OCI-LY7 (cell line): ENCODE measurements at regions not wholly inside any gene's neighbourhood (a gene's known extent, or its start where the extent isn't known, plus 50 kb on each side); places are given as distances from the start of the nearest gene placed in this dataset.

Experiments used
- BruUV-seq: library from RNA; stranded (reverse); fragments of 400-500 nt; replicated peaks from 2 replicates; lab custom pipeline; 2021; lab: Mats Ljungman, UMichigan
- CTCF ChIA-PET: fragments of 300-600 bp; sonication (Branson Sonifier 250); formaldehyde crosslinking; loops from one replicate; lab custom pipeline; 2022; ENCODE audit warnings: antibody characterized with exemption; ENCODE audit not compliant: unreplicated experiment; lab: Charles Lee
- POLR2A ChIA-PET: fragments of 300-600 bp; sonication (Branson Sonifier 250); formaldehyde crosslinking; loops from one replicate; lab custom pipeline; 2022; ENCODE audit warnings: antibody characterized with exemption; lab: Charles Lee
- DNase-seq: peaks from one replicate; pipeline ENCODE4 v3.0.0-alpha.2; 2015; ENCODE audit warnings: low spot score
- H2AFZ ChIP-seq: fragments of 200-600 bp; sonication (generic), shearing (Covaris generic); 2 replicates; pipeline ENCODE4 v1.6.1; 2014; ENCODE audit warnings: mild to moderate bottlenecking, antibody characterized with exemption, low read length, moderate library complexity
- H3K27ac ChIP-seq: fragments of 200-600 bp; sonication (generic); 2 replicates; pipeline ENCODE4 v1.5.1; 2014; ENCODE audit warnings: mixed run types, low read depth, mild to moderate bottlenecking, moderate library complexity, low read length, inconsistent platforms; ENCODE audit not compliant: poor library complexity, severe bottlenecking
- H3K36me3 ChIP-seq: fragments of 200-600 bp; sonication (generic); 2 replicates; pipeline ENCODE4 v1.6.1; 2014; ENCODE audit warnings: mild to moderate bottlenecking, antibody characterized with exemption, low read length, moderate library complexity, mixed read lengths; ENCODE audit not compliant: insufficient read depth
- H3K4me1 ChIP-seq: fragments of 200-600 bp; sonication (generic); 2 replicates; pipeline ENCODE4 v1.5.1; 2014; ENCODE audit warnings: mild to moderate bottlenecking, low read length; ENCODE audit not compliant: insufficient read depth, poor library complexity, severe bottlenecking
- H3K4me2 ChIP-seq: fragments of 200-600 bp; sonication (generic); 2 replicates; pipeline ENCODE4 v1.6.1; 2014; ENCODE audit warnings: mild to moderate bottlenecking, low read length
- H3K4me3 ChIP-seq: fragments of 200-600 bp; sonication (generic); 2 replicates; pipeline ENCODE4 v1.5.1; 2014; ENCODE audit warnings: mild to moderate bottlenecking, low read depth, low read length; ENCODE audit not compliant: poor library complexity, severe bottlenecking
- H3K79me2 ChIP-seq: fragments of 200-600 bp; sonication (generic); 2 replicates; pipeline ENCODE4 v1.6.1; 2016; ENCODE audit warnings: low read depth, mild to moderate bottlenecking, low read length, moderate library complexity, mixed read lengths; ENCODE audit not compliant: insufficient read depth
- H3K9me2 ChIP-seq: fragments of 200-600 bp; sonication (generic); 2 replicates; pipeline ENCODE4 v1.6.1; 2016; ENCODE audit warnings: mild to moderate bottlenecking, low read length, mixed read lengths; ENCODE audit not compliant: insufficient read depth
- H3K9me3 ChIP-seq: fragments of 200-600 bp; sonication (generic); 2 replicates; pipeline ENCODE4 v1.6.1; 2014; ENCODE audit warnings: mild to moderate bottlenecking, mixed run types, low read length, mixed read lengths
- H4K20me1 ChIP-seq: fragments of 200-600 bp; sonication (generic); 2 replicates; pipeline ENCODE4 v1.6.1; 2014; ENCODE audit warnings: mild to moderate bottlenecking, antibody characterized with exemption, low read length, moderate library complexity, mixed read lengths; ENCODE audit not compliant: insufficient read depth
- EZH2phosphoT487 ChIP-seq: fragments of 200-600 bp; sonication (generic); IDR thresholded peaks from 2 replicates; pipeline ENCODE4 v1.6.1; 2018; ENCODE audit warnings: low read depth, borderline replicate concordance, mild to moderate bottlenecking, mixed run types, antibody characterized with exemption, low read length, moderate library complexity, mixed read lengths
- intact Hi-C: fragments of 100-400 bp; cut with micrococcal nuclease; formaldehyde crosslinking; loops from one replicate; pipeline ENCODE4 v1.10.0; 2022; ENCODE audit not compliant: unreplicated experiment
- TF ChIP-seq, protein P1 (sequence below): fragments of 200-600 bp; sonication (generic); conservative IDR thresholded peaks from 2 replicates; pipeline ENCODE4 v1.5.1; 2014; ENCODE audit warnings: mild to moderate bottlenecking, antibody characterized with exemption, low read length, moderate library complexity, mixed read lengths

DNA sequence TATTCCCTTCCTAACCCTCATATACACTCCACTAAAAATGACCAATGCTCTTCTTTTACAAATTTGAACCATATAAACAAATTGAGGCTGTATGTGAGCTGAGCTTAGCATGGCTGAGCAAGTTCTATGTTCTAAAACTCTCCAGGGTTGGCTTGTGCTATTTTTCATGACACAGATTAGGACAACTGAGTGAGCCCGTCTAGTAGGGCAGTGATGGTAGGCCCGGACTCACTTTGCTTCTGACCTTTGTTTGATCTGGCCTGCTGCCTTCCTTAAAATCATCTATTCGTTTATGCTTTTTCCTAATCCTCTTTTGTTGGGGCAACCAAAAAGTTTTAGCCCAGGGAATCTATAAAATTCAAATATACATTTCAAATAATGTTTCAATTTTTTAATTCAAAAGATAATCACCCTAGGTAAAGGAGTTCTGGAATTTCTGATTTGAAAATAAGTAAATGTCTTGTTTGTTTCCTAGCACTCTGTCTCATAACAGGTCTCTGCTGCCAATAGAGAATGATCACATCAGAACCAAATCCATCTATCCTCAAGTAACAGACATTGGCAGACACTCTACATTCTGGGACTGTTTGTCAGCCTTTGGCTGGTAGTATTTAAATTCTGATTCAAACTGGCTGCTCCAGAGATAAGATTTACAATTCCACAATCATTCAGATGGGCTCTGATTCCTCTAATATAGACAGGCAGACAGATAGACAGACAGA, 217.0 kb upstream of the TARS1 start:
- no peak for DNase-seq
- peaks cover under 1% of the 10 kb centered on the region for H3K4me1 ChIP-seq
- no peaks in the 10 kb centered on the region for H3K9me3 ChIP-seq
- no peaks in the 10 kb centered on the region for H4K20me1 ChIP-seq
- H3K27ac ChIP-seq = no peak overlapping the region
- POLR2A ChIA-PET = interaction anchor here (0.5 kb wide), 1 partner anchor 660 kb away, joined by 3 read pairs; no protein-coding TSS in a partner anchor
- H3K4me2 ChIP-seq = no peak overlapping the region
- no peaks in the 10 kb centered on the region for H3K9me2 ChIP-seq
- no peaks in the 10 kb centered on the region for H3K79me2 ChIP-seq
- TF ChIP-seq, protein P1, sequence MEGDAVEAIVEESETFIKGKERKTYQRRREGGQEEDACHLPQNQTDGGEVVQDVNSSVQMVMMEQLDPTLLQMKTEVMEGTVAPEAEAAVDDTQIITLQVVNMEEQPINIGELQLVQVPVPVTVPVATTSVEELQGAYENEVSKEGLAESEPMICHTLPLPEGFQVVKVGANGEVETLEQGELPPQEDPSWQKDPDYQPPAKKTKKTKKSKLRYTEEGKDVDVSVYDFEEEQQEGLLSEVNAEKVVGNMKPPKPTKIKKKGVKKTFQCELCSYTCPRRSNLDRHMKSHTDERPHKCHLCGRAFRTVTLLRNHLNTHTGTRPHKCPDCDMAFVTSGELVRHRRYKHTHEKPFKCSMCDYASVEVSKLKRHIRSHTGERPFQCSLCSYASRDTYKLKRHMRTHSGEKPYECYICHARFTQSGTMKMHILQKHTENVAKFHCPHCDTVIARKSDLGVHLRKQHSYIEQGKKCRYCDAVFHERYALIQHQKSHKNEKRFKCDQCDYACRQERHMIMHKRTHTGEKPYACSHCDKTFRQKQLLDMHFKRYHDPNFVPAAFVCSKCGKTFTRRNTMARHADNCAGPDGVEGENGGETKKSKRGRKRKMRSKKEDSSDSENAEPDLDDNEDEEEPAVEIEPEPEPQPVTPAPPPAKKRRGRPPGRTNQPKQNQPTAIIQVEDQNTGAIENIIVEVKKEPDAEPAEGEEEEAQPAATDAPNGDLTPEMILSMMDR = no peak
- no peak for TF ChIP-seq EZH2phosphoT487
- CTCF ChIA-PET = interaction anchor here (0.6 kb wide), 1 partner anchor 609 kb away, joined by 3 read pairs; no protein-coding TSS in a partner anchor
- no peak overlapping the region for H3K4me3 ChIP-seq
- BruUV-seq = no TSS peak
- no peaks in the 10 kb centered on the region for H3K36me3 ChIP-seq
- intact Hi-C loops = no loop called here
- H2AFZ ChIP-seq = no peak overlapping the region

DNA sequence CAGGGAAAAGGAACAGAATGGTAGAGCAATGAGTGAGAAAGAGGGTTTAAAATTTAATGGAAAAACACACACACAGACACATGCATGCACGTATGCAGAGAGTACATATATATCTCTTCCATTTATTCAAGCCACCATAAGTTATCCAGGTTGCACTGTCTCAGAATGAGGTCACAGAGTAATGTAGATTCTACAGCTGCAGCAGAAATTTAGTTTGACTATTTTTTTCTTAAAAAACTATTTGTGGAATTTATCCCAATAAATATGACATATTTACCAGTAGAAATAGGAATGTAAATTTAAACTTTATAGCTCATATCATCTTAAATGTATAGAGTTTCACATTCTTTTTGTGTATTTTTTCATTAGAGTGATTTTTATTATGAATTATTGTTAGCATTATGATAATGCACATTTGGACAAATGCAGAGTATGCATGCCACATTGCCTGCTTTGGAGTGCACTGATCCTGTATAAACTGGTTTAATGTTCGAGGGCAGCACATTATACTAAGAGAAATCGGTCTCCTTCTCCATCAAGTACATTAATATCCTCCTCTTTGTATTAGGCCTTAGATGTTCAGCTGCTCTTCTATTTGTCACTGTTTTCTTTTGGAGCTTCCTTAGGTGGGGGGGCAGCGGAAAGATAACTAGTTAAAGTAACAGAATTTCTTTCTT, 216.3 kb upstream of the TARS1 start:
- BruUV-seq = no TSS peak
- CTCF ChIA-PET = no interaction called here
- no peak overlapping the region for H3K27ac ChIP-seq
- no peaks in the 10 kb centered on the region for H3K9me2 ChIP-seq
- peaks cover 8% of the 10 kb centered on the region for H3K4me1 ChIP-seq
- intact Hi-C loops = no loop called here
- H3K79me2 ChIP-seq = no peaks in the 10 kb centered on the region
- H3K4me3 ChIP-seq = no peak overlapping the region
- no peak overlapping the region for H2AFZ ChIP-seq
- no peaks in the 10 kb centered on the region for H3K9me3 ChIP-seq
- no peaks in the 10 kb centered on the region for H4K20me1 ChIP-seq
- POLR2A ChIA-PET = no interaction called here
- DNase-seq = no peak
- H3K36me3 ChIP-seq = no peaks in the 10 kb centered on the region
- TF ChIP-seq EZH2phosphoT487 = no peak
- TF ChIP-seq, protein P1 = no peak
- no peak overlapping the region for H3K4me2 ChIP-seq

DNA sequence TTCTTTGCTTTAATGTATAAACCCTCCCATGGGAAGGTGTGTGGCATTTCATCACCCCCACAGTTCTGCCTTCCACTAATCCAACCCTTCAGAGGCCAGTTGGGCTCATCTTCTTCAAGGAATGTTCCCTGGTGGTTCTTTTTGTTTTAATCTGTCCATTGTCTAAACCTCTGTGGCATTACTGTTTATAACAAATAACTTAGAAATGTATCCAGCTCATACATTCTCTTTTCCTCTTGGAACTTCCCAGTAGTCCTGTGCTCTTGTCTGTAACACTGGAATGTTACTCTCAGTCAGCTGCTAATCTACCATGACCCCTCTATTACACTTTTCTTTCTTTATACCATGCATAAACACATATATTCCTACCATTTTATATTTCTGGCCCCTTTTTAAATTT, 213.5 kb upstream of the TARS1 start:
- Histone ChIP-seq H3K4me2 (no peak overlapping the region), H2AFZ (no peak overlapping the region), H3K9me3 (no peaks in the 10 kb centered on the region), H3K79me2 (no peaks in the 10 kb centered on the region), H4K20me1 (no peaks in the 10 kb centered on the region), H3K27ac (no peak overlapping the region), H3K9me2 (no peaks in the 10 kb centered on the region), H3K4me3 (no peak overlapping the region), H3K36me3 (no peaks in the 10 kb centered on the region), H3K4me1 (peaks cover 8% of the 10 kb centered on the region)
- no TSS peak for BruUV-seq
- no peak for DNase-seq
- POLR2A ChIA-PET = no interaction called here
- intact Hi-C loops = no loop called here
- CTCF ChIA-PET = no interaction called here
- TF ChIP-seq, protein P1 = no peak
- no peak for TF ChIP-seq EZH2phosphoT487
